NOMO-1 (cell line): ENCODE measurements at regions not wholly inside any gene's neighbourhood (a gene's known extent, or its start where the extent isn't known, plus 50 kb on each side); places are given as distances from the start of the nearest gene placed in this dataset.
"Not testable (repeated sequence)": the region's sequence is repeated elsewhere in the genome, so short reads cannot be mapped to it uniquely, and the experiment has no call there.

Experiments
- DNase-seq, 2 experiments: peaks; one replicate each; lab custom pipeline; 2025; ENCODE audit not compliant: unreplicated experiment in 2 of 2; lab: John Stamatoyannopoulos, UW

DNA sequence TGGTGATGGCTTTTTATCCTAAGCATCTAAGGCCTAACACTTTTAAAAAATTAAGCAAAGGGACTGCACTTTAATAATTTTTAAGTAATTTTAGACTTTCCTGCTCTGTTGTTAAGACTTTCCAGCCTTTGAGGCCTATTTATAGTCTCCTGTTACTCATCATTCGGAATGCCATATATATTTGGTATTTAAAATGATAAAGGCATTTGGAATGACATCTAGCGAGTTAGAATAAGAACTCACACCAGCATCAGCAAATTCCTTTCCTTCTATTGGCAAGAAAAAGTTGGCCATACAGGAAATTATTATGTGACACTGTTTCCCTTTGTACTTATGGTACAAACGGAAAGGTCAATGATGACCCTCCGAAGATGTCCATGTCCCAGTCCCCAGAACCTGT is 88.1 kb upstream of the STMND1 start:
- DNase-seq = no peak

DNA sequence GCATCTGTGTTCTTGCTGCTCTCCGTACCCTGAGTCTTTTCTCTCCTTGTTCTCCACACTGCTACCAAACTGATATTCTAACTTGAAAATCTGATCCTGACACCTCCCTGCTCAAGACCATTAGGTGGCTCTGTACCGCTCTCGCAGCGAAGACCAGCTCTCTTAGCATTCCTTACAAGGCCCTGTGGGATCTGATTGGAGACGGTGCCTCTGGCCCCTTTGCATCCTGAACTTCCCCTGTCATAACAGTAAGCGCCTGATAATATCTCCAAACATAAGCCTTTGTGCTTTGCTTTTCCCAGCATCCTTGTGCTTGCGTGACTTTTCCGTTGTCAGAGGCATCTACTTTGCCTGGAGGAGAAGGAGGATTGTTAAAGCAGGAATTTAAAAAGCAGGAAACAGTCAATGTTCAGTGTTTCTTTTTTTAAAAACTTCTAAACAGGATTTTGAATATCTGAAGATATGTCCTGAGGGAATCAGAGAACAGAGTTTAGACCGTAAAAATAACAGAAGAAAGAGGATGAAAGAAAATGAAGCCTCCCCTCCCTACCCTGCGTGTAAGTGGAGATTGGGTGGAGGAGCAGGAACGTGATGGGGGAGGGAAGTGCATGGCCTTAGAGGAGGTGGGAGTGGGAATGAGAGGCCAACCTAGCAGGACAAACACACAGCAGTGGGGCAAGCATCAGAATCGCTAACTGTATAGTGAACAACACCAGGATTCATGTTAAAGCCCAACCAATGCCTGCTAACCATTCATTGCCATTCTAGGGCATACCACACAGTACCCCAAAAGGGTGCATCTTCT is 89.2 kb upstream of the STMND1 start:
- no peak for DNase-seq

DNA sequence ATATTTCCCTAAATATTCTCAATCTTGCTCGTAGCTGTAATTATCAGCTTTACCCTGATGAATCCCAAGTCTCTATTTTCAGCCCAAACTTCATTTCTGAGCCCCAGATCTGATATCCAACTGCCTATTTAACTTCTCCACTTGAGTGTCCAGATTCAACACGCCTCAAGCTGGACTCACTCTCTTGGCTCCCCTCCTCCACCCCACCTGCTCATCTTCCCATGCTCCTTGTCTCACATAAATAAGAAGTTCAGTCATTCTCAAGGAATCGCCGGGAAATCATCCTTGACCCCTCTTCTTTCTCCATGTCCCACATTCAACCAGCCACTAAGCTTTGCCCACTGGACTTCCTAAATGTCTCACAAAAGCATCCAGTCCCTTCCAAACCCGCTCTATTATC is 89.9 kb upstream of the STMND1 start:
- DNase-seq = no peak

DNA sequence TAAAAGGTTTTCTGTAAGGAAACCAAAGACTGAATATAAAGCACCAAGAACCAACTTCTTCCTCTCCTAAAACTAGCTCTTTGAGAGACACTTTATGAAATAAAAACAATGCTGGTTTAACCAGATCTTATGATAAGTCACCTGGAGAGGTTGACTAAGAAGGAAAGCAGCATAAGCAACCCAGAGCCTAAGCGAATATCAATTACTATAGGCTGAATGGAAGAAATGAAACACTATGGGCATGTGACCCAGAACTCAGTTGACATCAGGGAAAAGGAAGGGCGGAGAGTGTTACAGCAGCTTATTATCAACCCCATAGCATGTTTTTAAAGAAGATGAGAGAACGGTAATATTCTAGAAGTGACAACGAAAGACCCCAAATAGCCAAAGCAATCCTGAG is 94.1 kb upstream of the STMND1 start:
- no peak for DNase-seq

DNA sequence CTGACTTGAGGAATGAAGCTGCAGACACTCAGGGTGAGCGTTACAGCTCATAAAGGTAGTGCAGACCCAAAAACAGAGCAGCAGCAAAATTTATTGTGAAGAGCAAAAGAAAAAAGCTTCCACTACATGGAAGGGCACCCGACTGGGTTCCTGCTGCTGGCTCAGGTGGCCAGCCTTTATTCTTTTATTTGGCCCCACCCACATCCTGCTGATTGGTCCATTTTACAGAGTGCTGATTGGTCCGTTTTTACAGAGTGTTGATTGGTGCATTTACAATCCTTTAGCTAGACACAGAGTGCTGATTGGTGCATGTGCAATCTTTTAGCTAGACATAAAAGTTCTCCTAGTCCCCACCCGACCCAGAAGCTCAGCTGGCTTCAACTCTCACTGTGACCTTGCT is 95.3 kb upstream of the STMND1 start:
- no peak for DNase-seq

DNA sequence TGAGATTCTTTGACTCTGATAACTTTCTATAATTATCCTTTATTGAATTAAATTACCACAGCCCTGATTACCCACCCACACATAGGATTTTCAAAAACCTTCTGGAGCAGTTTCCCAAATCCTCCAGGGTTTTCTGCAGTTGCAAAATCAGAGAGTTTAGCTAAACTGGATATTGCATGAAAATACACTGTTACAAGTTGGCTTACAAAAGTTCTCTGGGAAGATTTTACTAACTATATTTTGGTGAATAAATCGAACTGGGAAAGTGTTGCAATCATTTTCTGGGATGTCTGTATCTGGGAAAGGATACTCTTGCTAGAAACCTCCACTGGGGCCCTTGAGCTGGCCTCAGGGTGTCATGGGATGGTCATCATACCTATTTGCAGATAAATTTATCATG is 97.6 kb upstream of the STMND1 start:
- no peak for DNase-seq

DNA sequence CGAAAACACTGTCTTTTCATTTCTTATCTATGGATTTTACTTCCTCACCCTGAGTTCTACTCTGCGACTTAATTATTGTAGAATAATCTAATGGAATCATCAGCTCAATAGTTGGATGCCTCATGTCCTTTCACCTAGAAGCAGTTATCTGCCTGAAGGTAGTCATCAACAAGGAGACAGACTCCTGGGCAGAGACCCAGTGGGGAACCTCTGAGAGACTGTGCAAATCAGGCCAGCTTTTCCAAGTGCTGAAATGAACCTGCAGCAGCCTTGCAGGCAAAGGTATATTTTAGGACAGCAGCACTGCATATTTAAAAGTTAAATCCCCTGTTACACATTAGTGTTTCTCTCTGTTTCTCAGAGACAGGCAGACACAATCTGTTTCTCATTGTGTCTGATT is 99.7 kb upstream of the STMND1 start:
- no peak for DNase-seq

DNA sequence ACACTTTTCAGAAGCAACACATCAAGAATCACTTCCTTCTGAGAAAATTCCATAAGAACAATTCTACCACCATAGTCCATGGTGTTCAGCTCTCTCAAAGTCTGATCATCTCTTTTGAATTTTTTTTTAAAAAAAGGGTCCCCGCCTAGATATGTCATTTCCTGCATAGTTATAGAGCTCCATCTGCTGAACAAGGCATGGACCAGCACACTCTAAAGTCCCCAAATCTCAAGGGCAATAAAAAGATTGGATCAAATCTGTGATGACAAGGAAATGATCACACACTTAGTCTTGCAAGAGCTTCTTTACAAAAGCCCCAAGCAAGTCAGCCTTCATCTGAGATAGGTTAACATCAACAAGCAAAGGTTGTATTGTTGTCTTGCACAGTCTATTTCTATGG is 100.7 kb upstream of the STMND1 start:
- no peak for DNase-seq

DNA sequence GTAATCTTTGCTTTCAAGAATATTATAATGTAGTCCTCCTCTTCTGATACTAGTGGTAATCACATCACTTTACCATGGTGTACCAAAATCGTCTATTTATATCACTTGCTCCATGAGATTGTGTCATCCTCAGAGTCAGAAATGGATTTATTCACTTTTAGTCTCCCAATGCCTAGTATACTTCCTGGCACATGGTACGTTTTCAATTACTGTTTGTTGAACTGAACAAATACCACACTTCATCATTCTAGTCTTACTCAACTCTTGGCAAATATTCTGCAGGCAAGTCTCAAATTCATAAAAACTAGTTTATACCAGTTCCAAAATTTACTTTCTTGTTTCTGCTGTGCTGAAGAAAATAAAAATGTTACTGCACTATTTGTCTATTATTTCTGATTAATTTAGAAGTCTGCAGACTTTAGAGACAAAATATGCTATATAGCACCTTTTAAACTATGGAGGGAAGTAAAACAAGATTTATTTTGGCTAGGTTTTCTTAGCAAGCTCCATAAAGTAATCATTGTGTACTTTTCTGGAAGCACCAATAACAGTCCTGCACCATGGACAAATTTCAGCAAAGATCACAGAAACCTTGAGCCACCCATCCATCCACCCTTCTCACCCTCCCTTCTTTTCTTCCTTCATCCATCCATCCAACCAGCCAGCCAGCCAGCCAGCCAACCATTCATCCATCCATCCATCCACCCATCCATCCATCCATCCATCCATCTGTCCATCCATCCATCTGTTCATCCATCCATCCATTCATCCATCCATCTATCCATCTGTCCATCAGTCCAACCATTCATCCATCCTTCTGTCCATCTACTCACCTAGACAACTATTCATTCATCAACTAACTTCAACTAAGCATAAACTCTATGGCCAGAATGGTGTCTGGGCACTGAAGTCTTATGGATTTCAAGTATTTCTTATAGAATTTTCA is 102.1 kb upstream of the STMND1 start:
- DNase-seq = no peak

DNA sequence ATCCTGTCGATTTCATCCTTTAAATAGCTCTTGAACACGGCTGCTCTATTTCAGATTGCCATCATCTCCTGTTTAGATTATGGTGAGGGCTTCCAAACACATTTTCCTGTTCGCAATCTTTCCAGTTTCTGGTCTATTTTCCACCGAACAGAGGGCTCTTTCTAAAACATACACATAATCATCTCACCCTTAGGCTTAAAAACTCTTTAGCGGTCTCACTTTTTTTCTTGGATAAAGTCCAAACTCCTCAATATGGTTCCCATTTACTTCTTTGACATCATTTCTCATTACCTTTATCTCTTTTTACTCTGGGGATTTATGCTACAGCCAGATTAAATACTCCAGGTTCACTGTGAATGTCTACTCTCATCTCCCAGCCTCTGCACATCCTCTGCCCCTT is 103.4 kb upstream of the STMND1 start:
- DNase-seq = no peak

DNA sequence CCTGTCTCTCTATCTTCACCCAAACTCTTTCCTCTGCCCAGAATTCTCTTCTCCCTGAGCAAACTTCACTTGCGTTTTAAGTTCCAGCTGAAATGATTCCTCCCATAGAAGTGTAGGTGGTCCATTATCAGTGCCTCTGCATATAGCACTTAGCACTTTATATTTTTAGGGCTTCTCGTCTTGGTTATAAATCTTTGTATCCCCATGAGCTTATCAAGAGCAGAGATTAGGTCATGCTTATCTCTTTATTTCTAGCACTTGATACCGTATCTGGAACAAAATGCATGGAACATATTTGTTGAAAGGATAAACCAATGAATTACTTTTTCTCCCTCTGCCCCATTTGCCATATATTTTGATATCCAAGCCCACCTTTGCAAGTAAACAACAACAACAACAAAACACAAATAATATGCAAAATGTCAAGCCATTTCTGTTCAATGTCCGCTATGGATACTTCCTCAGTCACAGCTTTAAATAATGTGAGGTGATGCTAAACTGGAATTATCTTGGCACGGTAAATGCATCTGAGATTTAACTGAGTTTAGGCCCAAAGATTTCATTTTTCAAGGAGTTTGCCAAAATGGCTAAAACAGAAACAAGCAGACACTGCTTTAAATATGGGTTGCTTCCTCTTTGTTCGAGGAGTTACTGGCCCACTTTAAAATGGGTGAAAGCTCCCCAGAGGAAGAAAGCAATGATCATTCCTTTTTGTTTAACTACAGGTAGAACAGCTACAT is 106.2 kb upstream of the STMND1 start:
- DNase-seq = no peak

DNA sequence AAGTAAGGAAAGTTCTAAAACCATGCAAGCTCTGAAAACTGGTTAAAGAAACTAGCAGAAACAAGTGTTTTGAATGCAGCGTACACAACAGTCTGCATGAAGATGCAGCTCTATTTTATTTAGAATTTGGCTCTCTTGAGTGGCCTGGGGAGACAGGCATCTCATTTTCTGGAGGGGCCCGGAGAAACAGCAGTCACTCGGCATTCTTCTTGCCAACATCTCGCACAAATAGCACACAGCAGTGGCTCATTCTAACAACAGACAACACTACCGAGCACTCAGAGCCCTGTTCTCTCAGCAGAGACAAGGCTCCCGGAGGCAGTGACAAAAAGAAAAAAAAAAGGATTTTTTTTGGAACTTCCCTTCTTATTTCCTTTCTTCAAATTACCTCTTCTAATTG is 108.5 kb upstream of the STMND1 start:
- DNase-seq = no peak

DNA sequence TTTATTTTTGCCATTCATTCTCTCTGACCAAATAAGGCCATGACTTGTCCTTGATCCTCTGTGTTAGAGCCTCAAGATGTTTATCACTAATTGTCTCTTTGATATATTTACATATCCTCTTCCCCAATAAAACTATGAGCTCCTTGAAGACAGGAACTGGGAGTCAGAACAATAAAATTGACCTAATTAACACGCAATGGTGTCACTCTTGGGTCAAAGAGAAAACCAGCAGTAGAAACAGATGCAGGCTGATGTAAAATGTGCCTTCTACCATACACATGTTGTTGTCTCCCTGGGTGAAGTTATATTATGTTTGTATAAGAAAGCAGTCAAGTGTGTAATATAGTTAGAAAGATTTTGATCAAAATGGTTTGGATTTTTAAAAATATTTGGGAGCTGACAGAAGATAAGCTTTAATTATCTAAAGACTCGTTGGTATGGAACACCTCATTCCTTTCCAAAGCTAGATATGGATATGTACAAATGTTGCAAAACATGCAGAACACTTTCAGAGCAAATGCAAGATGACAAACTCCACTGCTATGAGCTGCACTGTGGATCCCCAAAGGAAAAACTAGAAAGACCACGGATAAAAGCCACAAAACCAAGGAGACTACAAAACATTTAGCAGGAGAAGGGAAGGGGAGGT is 109.7 kb upstream of the STMND1 start:
- no peak for DNase-seq

DNA sequence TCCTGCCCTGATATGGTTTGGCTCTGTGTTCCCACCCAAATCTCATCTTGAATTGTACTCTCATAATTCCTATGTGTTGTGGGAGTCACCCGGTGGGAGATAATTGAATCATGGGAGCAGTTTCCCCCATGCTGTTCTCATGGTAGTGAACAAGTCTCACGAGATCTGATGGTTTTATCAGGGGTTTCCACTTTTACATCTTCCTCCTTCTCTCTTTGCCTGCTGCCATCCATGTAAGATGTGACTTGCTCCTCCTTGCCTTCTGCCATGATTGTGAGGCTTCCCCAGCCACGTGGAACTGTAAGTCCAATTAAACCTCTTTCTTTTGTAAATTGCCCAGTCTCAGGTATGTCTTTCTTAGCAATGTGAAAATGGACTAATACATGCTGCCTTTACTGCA is 111.9 kb upstream of the STMND1 start:
- not testable (repeated sequence) for DNase-seq

DNA sequence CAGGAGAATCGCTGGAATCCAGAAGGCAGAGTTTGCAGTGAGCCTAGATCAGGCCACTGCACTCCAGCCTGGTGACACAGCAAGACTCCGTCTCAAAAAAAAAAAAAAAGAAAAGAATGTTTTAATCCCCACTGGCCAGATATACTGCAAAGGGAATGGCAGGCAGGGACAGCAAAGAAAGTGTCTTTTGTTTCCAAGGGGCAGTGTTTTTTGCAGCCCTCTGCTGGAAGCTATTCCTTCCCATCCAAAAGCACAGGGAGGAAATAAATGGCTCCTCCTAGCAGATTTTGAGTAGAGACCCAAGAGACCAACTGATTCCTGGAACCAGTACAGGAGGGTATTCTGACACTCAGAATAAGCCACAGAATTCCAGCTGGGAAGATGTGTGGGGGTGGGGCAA is 112.5 kb upstream of the STMND1 start:
- no peak for DNase-seq

DNA sequence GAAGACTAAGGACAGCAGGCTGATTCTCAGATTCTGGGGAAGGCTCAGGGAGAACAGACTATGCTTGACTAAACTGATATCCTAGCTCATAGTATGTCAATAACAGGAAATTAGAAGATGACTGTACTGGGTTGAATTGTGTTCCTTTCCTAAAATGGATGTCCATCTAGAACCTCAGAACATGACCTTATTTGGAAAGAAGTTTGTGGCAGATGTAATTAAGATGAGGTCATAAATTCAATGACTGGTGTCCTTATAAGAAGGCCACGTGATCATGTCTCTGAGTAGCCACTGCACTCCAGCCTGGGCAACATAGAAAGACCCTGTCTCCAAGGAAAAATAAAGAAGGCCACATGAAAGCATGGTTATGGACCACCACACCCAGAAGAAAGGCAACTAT is 113.9 kb upstream of the STMND1 start:
- no peak for DNase-seq

DNA sequence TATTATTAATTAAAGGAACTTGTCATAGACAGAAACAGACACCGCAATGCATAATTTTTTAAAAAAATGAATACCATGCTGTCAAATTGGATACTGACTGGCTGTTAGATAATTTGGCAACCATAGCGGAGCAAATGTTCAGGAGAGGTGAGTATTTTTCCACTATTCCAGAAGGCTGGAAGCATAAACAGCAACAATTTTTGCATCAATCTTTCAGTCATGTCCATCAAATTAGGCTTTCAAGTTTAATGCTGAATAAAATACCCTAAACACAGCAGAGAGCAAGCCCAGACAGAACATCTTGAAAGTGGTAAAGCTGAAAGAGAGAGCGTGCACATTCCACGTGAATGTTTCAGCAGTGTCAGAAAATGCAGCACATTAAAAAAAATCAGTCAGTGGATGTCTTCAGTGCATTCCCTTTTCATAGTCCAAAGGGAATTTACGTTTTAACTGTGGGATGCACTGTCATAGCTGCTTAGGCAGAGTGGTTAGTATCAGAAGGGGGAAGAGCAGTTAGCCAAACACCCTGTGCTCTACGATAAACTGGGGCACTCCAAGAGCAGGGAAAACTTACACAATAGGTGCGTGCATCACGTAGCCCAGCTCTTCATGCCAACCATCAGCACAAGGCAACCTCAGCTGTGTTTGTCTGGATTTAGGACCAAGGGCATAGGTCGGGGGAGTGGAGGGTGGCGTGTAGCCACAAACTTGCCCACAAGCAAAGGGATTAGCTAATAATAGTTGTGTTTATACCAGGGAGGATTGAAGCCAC is 116.2 kb upstream of the STMND1 start:
- peak; percentile 57 for DNase-seq

DNA sequence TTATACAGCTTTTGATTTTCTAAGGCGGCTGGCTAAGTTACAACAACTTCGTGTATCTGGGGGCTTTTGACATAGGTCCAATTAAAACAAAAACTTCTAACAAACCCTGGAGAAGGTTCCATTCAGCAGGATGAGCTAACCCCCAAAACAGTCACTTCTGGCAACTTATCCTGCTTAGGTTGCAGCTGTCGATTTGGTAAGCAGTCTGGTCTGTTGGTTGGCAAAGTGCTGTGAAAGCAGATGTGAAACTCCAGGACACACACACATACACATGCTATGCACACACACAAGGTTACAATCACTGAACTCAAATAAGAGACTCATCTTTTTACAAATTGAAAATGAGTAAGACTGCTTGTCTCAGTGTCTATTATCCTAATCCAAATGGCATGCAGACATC is 119.0 kb upstream of the STMND1 start:
- peak; percentile 55 to 79 for DNase-seq

DNA sequence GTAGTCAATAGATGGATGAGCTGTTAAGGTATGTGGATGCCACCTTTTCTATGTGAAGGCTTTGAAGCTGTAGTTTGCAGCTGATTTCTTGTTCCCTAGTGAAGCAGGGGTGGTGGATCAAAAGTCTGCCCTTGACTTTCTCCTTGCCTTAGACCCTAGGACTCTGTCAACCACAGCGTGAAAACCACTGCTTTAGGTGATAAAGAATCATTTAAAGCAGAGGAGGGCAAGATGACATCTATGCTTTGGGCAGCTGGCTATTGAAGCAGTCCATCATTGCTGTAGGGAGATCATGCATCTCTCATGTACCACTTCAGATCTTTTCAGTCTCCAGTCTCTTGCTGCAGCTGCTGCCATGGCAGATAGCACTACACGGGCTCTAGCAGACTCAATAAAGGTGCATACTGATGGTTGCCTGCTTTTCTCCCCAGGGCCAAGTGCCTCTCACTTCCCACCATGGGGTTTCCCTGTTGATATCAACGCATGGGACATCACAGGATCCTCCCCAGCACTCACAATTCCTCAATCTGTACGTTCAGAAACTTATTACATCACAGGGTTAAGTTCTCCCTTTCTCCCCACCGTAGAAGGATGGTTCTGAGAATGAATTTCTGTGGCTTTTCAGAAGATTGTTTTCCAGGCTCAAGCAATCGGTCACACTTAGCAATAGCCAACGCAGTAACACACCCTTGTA is 122.0 kb upstream of the STMND1 start:
- no peak for DNase-seq
